ENCODE measurements at regions not wholly inside any gene's neighbourhood (a gene's known extent, or its start where the extent isn't known, plus 50 kb on each side); places are given as distances from the start of the nearest gene placed in this dataset.

GRCh38 chr10:8168836-8169235, 114.3 kb downstream of the GATA3 start:
- CTCF ChIA-PET: interaction anchor here (0.9 kb wide), 1 partner anchor 16 kb away, joined by 4 read pairs; no protein-coding TSS in a partner anchor
- no peak for FAIRE-seq
- H3K27ac ChIP-seq: no peak overlapping the region

GRCh38 chr10:8171008-8171407, 116.5 kb downstream of the GATA3 start:
- CTCF ChIA-PET: no interaction called here
- WGBS (ENCODE audit: missing lambda C conversion rate): 37% methylated on average over 2 of the region's 2 CpGs
- no peak for ATAC-seq

More at GRCh38 chr10:8168836-8169235, 114.3 kb downstream of the GATA3 start:
- Histone ChIP-seq H3K4me3 (no peak overlapping the region), H3K4me2 (no peak overlapping the region), H3K9me3 (peaks cover 23% of the 10 kb centered on the region), H3K4me1 (no peaks in the 10 kb centered on the region)
- TF ChIP-seq HDAC2 (IDR thresholded peaks at IDR 0.05) (no peak), FOSB (CRISPR knock-in tag; IDR thresholded peaks at IDR 0.05) (no peak)
- POLR2A ChIA-PET: no interaction called here
- ATAC-seq (no peak), DNase-seq (ENCODE audit: low read depth in 1 of 2, low spot score in 1 of 2) (no peak)

GRCh38 chr10:8172604-8173003, 118.1 kb downstream of the GATA3 start:
- no peaks in the 10 kb centered on the region for H3K4me1 ChIP-seq
- no peak for DNase-seq (ENCODE audit: low read depth in 1 of 2, low spot score in 1 of 2)
- H3K4me2 ChIP-seq: no peak overlapping the region
- ChIA-PET POLR2A (no interaction called here), CTCF (no interaction called here)
- no peak overlapping the region for H3K4me3 ChIP-seq
- FAIRE-seq: no peak
- peaks cover 21% of the 10 kb centered on the region for H3K9me3 ChIP-seq
- no peak for ATAC-seq
- WGBS (ENCODE audit: missing lambda C conversion rate): 89% methylated on average over 7 of the region's 7 CpGs
- TF ChIP-seq RAD21 (conservative IDR thresholded peaks at IDR 0.05 in 1 of 2, IDR thresholded peaks at IDR 0.05 in 1 of 2) (no peak), RNF2 (IDR thresholded peaks at IDR 0.05; ENCODE audit: borderline replicate concordance, low read depth) (no peak), ZNF302 (CRISPR knock-in tag; IDR thresholded peaks at IDR 0.05) (no peak), CHD2 (IDR thresholded peaks at IDR 0.05; ENCODE audit: low read length, partially characterized antibody) (no peak), HMGXB4 (CRISPR knock-in tag; IDR thresholded peaks at IDR 0.05; ENCODE audit: borderline replicate concordance) (no peak), RARB (CRISPR knock-in tag; IDR thresholded peaks at IDR 0.05) (no peak), REST (IDR thresholded peaks at IDR 0.05) (no peak), NPAS2 (CRISPR knock-in tag; IDR thresholded peaks at IDR 0.05; ENCODE audit: borderline replicate concordance) (no peak), SREBF2 (IDR thresholded peaks at IDR 0.05) (no peak), CBX8 (IDR thresholded peaks at IDR 0.05) (no peak), HOXA7 (CRISPR knock-in tag; IDR thresholded peaks at IDR 0.05) (no peak), BHLHE40 (IDR thresholded peaks at IDR 0.05; ENCODE audit: low read depth, low read length) (no peak)
- no peak overlapping the region for H3K27ac ChIP-seq

More at GRCh38 chr10:8171008-8171407, 116.5 kb downstream of the GATA3 start:
- POLR2A ChIA-PET: no interaction called here
- Histone ChIP-seq H3K4me1 (no peaks in the 10 kb centered on the region), H3K4me3 (no peak overlapping the region), H3K9me3 (peaks cover 23% of the 10 kb centered on the region), H3K27ac (no peak overlapping the region), H3K4me2 (no peak overlapping the region)
- TF ChIP-seq POLR2AphosphoS2 (conservative IDR thresholded peaks at IDR 0.05; ENCODE audit: low read length): no peak
- no peak for TF ChIP-seq CEBPB (IDR thresholded peaks at IDR 0.05)
- no peak for TF ChIP-seq TP53 (CRISPR knock-in tag; IDR thresholded peaks at IDR 0.05)
- no peak for TF ChIP-seq NR3C1 (IDR thresholded peaks at IDR 0.05)
- no peak for TF ChIP-seq RAD21 (conservative IDR thresholded peaks at IDR 0.05 in 1 of 2, IDR thresholded peaks at IDR 0.05 in 1 of 2)
- no peak for TF ChIP-seq KDM1A (IDR thresholded peaks at IDR 0.05; ENCODE audit: low read depth)
- TF ChIP-seq POLR2A (IDR thresholded peaks at IDR 0.05; ENCODE audit: low read length): no peak
- no peak for TF ChIP-seq BCL3 (IDR thresholded peaks at IDR 0.05)
- no peak for TF ChIP-seq SMC3 (IDR thresholded peaks at IDR 0.05)
- no peak for TF ChIP-seq MAZ (IDR thresholded peaks at IDR 0.05; ENCODE audit: borderline replicate concordance, low read depth, low read length)
- no peak for TF ChIP-seq MAFK (IDR thresholded peaks at IDR 0.05; ENCODE audit: partially characterized antibody)
- no peak for TF ChIP-seq HDAC2 (IDR thresholded peaks at IDR 0.05)
- TF ChIP-seq RNF2 (IDR thresholded peaks at IDR 0.05; ENCODE audit: borderline replicate concordance, low read depth): no peak
- no peak for DNase-seq (ENCODE audit: low read depth in 1 of 2, low spot score in 1 of 2)
- no peak for FAIRE-seq
